ENCODE measurements at regions not wholly inside any gene's neighbourhood (a gene's known extent, or its start where the extent isn't known, plus 50 kb on each side); places are given as distances from the start of the nearest gene placed in this dataset.

DNA sequence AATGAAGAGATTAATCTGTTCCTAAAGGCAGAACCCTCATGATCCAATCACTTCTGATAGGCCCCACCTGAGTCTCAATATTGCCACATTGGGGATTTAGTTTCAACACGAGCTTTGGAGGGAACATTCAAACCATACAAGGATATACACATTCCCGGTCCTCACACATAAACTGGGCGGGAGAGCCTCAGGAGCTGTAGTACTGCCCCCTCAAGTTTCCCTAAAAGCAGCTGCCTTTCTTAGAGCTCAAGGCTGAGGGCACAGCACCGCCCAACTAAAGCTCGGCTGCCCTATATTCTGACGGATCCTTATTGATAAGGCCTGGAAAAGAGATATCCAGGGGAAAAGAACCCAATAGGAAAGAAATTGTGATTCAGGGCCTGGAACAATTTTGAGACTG is 83.0 kb downstream of the GADD45G start (continued):
- TF ChIP-seq, protein P1, sequence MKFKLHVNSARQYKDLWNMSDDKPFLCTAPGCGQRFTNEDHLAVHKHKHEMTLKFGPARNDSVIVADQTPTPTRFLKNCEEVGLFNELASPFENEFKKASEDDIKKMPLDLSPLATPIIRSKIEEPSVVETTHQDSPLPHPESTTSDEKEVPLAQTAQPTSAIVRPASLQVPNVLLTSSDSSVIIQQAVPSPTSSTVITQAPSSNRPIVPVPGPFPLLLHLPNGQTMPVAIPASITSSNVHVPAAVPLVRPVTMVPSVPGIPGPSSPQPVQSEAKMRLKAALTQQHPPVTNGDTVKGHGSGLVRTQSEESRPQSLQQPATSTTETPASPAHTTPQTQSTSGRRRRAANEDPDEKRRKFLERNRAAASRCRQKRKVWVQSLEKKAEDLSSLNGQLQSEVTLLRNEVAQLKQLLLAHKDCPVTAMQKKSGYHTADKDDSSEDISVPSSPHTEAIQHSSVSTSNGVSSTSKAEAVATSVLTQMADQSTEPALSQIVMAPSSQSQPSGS (IDR thresholded peaks at IDR 0.05; ENCODE audit: low read length) = no peak
- TF ChIP-seq SP4 (IDR thresholded peaks at IDR 0.05; ENCODE audit: low read length) = no peak
- TF ChIP-seq, protein P2, sequence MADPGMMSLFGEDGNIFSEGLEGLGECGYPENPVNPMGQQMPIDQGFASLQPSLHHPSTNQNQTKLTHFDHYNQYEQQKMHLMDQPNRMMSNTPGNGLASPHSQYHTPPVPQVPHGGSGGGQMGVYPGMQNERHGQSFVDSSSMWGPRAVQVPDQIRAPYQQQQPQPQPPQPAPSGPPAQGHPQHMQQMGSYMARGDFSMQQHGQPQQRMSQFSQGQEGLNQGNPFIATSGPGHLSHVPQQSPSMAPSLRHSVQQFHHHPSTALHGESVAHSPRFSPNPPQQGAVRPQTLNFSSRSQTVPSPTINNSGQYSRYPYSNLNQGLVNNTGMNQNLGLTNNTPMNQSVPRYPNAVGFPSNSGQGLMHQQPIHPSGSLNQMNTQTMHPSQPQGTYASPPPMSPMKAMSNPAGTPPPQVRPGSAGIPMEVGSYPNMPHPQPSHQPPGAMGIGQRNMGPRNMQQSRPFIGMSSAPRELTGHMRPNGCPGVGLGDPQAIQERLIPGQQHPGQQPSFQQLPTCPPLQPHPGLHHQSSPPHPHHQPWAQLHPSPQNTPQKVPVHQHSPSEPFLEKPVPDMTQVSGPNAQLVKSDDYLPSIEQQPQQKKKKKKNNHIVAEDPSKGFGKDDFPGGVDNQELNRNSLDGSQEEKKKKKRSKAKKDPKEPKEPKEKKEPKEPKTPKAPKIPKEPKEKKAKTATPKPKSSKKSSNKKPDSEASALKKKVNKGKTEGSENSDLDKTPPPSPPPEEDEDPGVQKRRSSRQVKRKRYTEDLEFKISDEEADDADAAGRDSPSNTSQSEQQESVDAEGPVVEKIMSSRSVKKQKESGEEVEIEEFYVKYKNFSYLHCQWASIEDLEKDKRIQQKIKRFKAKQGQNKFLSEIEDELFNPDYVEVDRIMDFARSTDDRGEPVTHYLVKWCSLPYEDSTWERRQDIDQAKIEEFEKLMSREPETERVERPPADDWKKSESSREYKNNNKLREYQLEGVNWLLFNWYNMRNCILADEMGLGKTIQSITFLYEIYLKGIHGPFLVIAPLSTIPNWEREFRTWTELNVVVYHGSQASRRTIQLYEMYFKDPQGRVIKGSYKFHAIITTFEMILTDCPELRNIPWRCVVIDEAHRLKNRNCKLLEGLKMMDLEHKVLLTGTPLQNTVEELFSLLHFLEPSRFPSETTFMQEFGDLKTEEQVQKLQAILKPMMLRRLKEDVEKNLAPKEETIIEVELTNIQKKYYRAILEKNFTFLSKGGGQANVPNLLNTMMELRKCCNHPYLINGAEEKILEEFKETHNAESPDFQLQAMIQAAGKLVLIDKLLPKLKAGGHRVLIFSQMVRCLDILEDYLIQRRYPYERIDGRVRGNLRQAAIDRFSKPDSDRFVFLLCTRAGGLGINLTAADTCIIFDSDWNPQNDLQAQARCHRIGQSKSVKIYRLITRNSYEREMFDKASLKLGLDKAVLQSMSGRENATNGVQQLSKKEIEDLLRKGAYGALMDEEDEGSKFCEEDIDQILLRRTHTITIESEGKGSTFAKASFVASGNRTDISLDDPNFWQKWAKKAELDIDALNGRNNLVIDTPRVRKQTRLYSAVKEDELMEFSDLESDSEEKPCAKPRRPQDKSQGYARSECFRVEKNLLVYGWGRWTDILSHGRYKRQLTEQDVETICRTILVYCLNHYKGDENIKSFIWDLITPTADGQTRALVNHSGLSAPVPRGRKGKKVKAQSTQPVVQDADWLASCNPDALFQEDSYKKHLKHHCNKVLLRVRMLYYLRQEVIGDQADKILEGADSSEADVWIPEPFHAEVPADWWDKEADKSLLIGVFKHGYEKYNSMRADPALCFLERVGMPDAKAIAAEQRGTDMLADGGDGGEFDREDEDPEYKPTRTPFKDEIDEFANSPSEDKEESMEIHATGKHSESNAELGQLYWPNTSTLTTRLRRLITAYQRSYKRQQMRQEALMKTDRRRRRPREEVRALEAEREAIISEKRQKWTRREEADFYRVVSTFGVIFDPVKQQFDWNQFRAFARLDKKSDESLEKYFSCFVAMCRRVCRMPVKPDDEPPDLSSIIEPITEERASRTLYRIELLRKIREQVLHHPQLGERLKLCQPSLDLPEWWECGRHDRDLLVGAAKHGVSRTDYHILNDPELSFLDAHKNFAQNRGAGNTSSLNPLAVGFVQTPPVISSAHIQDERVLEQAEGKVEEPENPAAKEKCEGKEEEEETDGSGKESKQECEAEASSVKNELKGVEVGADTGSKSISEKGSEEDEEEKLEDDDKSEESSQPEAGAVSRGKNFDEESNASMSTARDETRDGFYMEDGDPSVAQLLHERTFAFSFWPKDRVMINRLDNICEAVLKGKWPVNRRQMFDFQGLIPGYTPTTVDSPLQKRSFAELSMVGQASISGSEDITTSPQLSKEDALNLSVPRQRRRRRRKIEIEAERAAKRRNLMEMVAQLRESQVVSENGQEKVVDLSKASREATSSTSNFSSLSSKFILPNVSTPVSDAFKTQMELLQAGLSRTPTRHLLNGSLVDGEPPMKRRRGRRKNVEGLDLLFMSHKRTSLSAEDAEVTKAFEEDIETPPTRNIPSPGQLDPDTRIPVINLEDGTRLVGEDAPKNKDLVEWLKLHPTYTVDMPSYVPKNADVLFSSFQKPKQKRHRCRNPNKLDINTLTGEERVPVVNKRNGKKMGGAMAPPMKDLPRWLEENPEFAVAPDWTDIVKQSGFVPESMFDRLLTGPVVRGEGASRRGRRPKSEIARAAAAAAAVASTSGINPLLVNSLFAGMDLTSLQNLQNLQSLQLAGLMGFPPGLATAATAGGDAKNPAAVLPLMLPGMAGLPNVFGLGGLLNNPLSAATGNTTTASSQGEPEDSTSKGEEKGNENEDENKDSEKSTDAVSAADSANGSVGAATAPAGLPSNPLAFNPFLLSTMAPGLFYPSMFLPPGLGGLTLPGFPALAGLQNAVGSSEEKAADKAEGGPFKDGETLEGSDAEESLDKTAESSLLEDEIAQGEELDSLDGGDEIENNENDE (IDR thresholded peaks at IDR 0.05; ENCODE audit: insufficient replicate concordance, low read length) = no peak
- no peak for TF ChIP-seq FOSL1 (IDR thresholded peaks at IDR 0.05; ENCODE audit: insufficient read depth, low read depth, low read length)
- no peak for TF ChIP-seq YY1 (IDR thresholded peaks at IDR 0.05; ENCODE audit: low read depth, low read length)
- TF ChIP-seq CBX8 (IDR thresholded peaks at IDR 0.05; ENCODE audit: borderline replicate concordance, low read depth, low read length) = no peak

Measured in H1 (cell line).